ENCODE measurements at regions not wholly inside any gene's neighbourhood (a gene's known extent, or its start where the extent isn't known, plus 50 kb on each side); places are given as distances from the start of the nearest gene placed in this dataset.

- no peak for DNase-seq
Observed at GRCh38 chr6:146886587-146887446, 288.0 kb downstream of the ADGB start.

- DNase-seq = no peak
Observed at GRCh38 chr6:146887447-146888077, 288.8 kb downstream of the ADGB start.

- no peak for DNase-seq
Observed at GRCh38 chr6:146889303-146889702, 290.5 kb downstream of the ADGB start.

- DNase-seq = no peak
Observed at GRCh38 chr6:146890172-146890571, 291.4 kb downstream of the ADGB start.

GRCh38 chr6:146890644-146891434 is 292.1 kb downstream of the ADGB start:
- DNase-seq = no peak

- DNase-seq = no peak
Observed at GRCh38 chr6:146891615-146892265, 293.0 kb downstream of the ADGB start.

GRCh38 chr6:146892283-146892612 is 293.5 kb downstream of the ADGB start:
- DNase-seq = no peak

GRCh38 chr6:146892613-146893401 is 294.0 kb downstream of the ADGB start:
- no peak for DNase-seq

GRCh38 chr6:146893690-146894089 is 294.9 kb downstream of the ADGB start:
- no peak for DNase-seq

- DNase-seq = no peak
Observed at GRCh38 chr6:146894624-146895023, 295.9 kb downstream of the ADGB start.

GRCh38 chr6:146895101-146895771 is 296.5 kb downstream of the ADGB start:
- DNase-seq = no peak

- DNase-seq = no peak
Observed at GRCh38 chr6:146895772-146896061, 296.9 kb downstream of the ADGB start.

GRCh38 chr6:146896062-146896813 is 297.5 kb downstream of the ADGB start:
- no peak for DNase-seq

GRCh38 chr6:146896960-146897701 is 298.4 kb downstream of the ADGB start:
- DNase-seq = no peak

- DNase-seq = no peak
Observed at GRCh38 chr6:146898069-146898887, 299.5 kb downstream of the ADGB start.

GRCh38 chr6:146898888-146899227 is 300.1 kb downstream of the ADGB start:
- no peak for DNase-seq

- DNase-seq = no peak
Observed at GRCh38 chr6:146901940-146902816, 302.0 kb upstream of the STXBP5 start.

- no peak for DNase-seq
Observed at GRCh38 chr6:146902846-146903245, 301.4 kb upstream of the STXBP5 start.

GRCh38 chr6:146903451-146903850 is 300.8 kb upstream of the STXBP5 start:
- no peak for DNase-seq

Data from activated CD4-positive, alpha-beta T cell treated with anti-CD3 and anti-CD28 coated beads, Interleukin-2, amount 50 U/mL, for 48 hours (primary cell).